T1000 (cell line): ENCODE measurements at regions not wholly inside any gene's neighbourhood (a gene's known extent, or its start where the extent isn't known, plus 50 kb on each side); places are given as distances from the start of the nearest gene placed in this dataset.
"Not testable (repeated sequence)": the region's sequence is repeated elsewhere in the genome, so short reads cannot be mapped to it uniquely, and the experiment has no call there.

Experiments used
- DNase-seq: peaks from one replicate; lab custom pipeline; 2025; ENCODE audit warnings: mixed read lengths; lab: John Stamatoyannopoulos, UW

DNA sequence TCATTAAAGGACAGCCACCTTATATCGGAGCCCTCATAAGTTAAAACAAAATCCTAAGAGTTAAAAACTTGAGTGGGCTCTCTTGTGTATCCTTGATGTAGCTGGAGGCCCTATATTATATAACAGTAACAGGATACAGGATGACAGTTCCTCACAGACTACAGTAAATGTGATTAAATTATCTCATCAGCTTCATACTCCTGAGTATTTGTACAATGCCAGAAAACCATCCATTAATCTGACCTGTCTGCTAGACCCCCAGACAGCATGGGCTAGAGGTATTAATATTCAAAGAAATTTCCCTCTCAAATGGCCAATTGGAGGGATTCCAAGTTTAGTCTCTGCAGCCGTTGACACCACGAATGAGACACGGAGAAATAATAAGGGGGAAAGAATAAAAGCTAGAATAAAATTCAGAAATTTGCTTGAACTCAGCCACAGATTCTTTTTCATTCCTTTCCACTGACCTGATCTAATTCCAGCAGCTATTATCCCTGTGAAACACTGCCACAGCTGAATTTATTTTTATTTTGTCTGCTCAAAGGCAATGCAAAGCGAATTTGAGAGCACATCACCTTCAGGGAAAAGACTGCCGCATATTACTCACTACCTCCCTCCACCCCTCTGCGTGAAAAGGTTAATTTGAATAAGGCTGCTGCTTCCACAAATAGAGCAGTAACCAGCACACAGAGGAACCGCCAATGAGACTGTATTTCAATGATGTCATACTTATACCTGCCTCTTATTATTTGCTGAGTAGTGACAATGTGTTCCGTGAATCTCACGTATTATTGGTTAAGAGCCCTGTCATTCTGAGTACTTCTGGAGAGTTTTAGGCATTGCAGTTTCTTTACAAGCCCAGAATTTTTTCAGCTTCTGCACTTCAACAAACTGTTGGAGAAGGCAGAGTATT is 155.9 kb upstream of the KLF12 start:
- no peak for DNase-seq

DNA sequence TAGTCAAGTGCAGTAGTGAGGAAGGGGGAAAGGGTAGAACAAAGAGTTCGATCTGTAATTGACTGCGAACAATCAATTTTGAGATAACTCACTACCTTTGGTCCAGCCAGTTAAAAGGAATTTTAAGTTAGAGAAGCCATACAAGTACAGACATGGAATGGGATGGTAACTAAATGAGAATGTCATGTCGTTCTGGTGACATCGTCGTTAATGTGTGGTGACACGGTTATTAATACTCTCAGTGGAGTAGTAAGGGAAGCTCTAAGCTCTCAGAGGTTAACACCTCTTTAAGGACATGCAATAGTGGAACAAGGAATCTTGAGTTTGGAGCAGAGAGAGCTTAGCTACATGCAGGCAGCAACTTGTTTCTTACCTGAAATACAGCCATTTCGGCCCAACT is 154.9 kb upstream of the KLF12 start:
- no peak for DNase-seq

DNA sequence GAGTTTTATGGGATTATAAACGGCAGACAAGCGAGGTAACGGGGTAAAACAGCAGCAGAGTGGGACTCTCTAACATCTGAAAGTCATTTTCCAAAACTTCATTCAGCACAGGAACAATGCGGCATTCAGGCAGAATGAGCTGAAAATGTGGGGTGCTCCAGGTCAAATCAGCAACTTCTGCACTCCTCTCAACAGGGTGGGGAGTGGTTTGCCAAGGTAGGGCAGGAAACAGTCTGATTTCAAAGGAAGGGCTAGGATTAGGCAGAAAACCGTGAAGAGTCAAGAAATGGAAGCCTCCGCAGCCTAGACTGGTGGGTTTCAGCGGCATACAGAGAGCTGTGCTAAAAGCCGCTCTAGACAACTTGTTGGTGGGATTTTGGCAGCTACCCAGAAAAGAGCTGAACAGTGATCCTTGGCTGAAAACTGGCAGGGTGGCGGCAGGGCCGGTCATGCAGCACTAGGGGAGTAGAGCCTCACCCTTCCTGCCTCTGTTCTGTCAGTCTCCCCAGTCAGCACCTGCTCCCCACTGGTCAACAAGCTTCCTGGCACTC is 154.2 kb upstream of the KLF12 start:
- DNase-seq: no peak

DNA sequence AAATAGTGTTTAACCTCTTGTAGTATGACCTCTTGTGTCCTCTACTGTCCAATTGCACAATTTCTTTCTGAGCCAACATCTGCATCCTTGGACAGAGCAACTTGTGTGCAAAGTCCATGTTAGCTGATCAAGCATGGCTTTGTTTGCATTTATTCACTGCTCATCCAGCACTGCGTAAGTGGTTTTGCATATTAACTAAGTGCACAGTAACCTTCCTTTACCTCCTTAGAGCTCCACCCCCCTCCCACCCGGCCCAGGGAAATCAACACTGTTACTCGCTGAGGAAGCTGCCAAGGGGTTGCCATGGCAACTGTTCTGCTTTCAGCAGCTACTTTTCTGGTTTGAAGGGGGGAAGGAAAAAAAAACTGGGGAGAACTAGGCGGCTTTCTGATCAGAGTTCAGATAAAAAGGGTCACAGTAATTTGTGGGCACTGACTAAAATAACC is 153.5 kb upstream of the KLF12 start:
- no peak for DNase-seq

DNA sequence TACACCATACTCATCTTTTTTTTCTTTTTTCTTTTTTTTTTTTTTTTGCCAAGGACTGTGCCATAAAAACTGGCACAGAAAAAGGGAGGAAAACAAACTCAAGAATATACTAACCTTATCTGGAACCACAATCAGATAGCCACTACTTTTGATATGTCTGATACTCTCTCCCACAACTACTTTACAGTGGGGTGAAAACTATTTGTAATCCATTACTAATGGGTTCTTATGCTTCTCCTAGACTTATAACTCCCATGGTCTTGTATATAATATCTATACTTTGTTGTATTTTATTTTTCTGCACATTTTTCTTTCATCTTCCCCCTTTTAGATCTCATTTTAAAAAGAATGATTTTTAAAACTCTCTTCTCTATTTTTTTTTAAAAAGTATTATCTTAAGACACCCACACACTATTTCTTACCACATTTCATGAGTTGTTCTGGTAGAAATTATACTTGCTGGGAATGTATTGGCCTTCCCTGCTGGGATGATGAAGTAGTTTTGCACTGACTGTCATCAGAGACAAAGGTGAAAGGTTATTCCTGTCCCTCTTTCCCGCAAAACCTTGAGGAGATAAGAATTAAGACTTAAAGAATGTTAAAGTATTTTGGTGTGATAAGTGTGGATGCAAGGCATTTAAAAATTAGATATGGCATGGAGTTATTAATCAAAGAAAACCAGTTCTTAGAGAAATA is 146.7 kb upstream of the KLF12 start:
- no peak for DNase-seq

DNA sequence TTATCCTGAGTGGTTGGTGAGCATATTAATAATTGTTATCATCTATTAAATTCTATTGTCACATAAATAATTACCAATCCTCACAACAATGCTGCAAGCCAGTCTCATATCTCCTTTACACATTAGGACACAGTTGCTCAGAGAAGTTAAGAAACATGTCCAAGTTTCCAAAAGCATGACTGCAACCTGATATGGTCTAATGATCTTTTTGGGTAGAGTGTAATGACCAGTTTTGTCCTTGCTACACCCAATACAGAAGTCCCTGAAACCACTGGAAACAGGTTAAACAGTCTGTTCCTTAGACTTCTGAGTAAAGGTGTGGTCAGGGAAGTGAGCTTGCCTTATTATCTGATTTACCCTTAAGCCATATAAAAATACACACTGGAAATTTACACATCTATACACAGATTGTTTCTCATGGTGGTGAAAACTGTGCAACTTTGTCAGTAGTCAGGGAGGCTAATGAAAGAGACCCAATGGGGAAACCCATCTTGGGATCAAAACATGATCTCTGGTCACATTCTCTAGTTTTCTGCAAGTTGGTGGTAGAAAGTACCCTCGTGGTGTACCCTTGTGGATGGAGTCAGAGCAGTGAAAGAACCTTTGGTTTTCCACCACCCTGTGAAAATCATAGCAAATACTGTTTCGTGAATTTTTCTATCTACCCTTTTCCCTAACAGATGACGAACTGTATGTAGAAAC is 146.0 kb upstream of the KLF12 start:
- DNase-seq: no peak

DNA sequence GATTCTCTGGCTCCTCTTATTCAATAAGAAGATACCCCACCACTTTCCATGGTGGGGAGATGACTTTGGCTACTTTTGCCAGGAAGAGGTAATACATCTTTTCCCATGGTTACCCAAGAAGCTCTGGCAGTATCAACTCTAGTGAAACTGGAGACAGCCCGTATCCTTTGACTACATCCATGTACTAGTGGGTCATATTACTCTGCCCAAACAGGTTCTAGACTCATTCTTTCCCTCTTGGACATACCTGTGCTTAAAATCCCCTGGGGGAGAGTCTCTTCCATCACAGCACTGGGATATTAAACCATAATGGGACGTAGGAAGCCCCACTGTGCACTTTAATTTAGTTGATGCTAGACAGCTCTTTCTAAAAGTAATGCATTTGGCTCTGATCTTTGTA is 144.7 kb upstream of the KLF12 start:
- DNase-seq: no peak

DNA sequence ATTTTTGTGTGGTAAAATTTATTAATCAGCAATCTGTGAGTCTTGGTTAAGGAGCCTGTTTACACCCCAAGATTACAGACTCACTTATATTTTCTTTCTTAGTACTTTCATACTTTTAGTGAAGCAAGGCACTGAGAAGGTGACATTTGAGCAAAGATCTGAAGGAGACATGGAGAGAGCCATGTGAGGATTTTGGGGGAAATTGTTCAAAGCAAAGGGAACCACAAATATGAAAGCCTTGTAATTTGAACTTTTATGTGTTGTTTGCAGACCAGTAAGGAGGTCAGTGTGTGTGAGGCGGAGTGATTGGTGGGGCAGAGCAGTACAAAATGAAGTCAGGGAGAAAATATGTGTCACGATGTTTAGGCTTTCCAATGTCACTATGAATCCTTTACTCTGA is 140.7 kb upstream of the KLF12 start:
- DNase-seq: no peak

DNA sequence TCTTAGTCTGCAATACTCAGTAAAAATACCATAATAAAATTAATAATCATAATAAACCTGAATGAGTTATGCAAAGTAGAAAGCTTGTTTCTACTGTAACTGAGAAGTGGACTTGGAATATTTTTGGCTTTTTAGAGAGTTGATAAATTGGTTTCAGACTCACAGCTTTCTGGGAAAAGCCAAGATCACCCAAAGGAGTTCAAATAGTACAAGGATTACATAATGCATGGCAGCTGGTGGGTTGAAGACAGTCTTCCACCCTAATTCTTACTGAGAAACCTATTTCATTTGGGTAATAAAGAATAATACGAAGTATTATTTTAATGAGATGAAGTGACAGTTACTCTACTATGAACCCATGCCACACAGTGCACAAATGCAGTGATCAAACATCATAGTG is 139.4 kb upstream of the KLF12 start:
- no peak for DNase-seq

DNA sequence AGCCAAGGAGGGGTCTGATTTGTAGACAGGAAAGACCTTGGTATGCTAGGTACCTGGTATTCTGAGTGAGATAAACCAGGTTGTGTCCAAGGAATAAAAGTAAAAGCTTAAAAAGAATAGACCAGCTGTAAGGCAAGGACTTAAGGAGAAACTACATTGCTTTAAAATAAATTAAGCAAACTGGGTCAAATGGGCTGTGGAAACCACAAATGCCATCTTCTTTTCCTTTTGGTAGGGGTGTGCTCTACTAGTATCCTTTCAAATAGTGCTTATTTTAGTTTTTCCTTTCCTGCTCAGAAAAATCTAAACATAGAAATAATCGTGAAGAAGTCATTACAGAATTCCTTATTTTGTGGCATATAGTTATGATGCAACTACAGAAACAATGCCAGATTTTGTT is 138.6 kb upstream of the KLF12 start:
- no peak for DNase-seq

DNA sequence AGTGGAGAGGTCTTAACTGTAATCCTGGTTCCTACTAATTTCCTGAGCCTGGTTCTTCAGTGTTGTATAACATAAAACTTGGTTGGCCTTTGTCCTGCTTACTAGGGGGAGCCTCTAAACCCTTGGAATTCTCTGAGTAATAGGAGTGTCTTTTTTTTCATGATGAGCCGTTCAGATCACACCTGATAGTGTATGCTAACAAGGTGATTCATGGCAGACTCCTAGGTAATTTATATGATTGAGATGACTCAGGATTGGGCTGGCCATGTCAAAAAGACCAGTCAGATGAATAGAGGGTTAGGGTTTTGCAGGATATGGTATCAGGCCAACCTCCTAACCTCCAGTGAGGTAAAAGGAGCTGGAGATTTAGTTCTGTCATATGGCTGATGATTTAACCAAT is 135.8 kb upstream of the KLF12 start:
- DNase-seq: no peak

DNA sequence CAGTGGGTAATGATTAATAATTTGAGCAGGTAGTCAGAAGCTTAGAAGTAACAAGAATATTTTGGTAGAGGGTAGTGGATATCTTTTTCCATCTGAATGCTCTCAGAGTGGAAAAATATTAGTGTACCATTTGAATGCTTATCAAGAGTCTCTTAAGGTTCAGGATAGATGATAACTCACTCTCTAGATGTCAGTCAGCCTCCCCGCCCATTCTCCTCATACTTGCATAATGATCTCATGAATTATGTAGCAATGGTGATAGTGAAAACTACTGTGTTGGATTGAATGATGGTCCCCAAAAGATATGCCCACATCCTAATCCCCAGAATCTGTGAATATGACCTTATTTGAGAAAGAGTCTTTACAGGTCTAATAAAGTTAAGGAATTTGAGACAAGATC is 132.7 kb upstream of the KLF12 start:
- no peak for DNase-seq

DNA sequence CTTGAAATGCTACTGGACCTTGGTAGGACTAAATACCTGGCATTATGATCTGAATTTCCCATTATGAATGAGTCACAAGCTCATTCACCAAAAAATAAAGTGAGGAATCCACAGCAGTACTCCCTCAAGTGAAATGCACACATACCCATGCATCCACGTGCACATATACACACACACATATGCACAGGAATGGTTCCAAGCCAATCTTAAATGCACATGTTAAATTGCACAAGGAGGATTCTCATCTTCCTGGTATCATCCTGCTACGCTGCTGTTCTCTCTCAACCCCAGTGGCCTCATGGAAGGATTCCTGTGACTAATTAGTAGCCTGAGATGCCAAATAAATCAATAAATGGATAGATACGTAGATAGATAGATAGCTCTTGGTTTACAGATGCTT is 132.1 kb upstream of the KLF12 start:
- no peak for DNase-seq

DNA sequence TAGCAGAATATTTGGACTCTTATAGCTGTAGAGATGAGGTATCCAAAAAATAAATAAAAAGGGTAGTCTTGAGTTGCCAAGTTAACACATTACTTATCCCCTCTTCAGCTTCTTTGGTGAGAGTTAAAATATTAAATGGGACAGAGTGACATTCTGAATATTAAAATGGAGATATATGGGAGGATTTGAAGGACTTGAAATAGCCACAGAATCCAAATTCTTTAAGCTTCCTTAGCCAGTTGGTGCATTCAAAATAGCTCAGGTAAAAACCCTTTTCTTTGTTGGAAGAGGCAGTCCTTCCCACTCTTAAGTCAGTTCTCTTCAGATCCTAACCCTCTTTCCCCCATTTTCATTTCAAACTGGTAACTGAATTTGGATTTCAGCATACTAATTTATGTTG is 130.1 kb upstream of the KLF12 start:
- no peak for DNase-seq

DNA sequence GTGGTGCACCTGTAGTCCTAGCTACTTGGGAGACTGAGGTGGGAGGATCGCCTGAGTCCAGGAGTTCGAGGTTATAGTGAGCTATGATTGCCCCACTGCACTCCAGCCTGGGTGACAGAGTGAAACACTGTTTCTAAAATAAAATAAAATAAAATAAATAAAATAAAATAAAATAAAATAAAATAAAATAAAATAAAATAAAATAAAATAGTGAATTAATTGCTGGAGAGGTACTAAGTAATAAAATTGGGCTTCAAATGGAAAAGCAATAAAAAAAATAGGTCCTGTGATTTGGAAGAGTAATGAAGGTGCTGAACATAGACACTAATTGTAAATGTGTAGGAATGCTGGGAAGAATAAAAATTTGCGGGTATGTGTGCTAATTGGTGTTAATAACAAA is 126.2 kb upstream of the KLF12 start:
- not testable (repeated sequence) for DNase-seq

DNA sequence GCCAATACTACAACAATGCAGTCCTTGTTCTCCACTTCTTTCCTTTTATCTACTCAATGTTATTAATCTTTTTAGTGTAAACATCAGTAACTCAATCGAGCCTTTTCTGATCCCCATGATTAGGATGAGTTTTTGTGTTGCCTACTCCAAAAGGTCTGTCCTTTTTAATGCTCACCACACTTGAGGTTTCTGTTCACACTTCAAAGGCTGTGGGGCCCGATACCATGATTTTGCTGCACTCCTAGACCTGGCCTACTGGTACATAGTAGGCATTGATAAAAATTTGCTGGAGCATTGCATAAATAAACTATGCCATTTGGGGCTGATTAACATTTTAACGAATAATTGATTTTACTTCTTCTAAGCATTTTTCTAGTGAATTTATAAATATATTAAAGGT is 125.4 kb upstream of the KLF12 start:
- no peak for DNase-seq

DNA sequence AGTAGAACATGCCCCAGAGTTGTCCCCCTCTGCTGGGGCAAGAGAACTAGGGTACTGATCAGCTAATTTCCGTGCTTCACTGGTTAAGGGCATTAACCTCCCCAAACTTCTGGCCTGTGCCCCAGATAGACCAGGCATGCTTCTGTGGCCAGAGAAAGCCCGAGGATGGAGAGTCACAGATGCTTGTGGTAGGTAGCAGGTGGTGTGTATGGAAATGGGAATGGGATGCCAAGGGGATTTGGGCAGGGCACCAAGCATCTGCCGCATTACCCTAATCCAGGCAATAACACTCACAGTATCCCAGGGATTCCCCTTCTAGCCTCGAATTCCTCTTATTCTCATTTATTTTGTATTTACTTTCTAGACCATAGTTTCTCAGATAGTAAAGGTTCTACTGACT is 124.8 kb upstream of the KLF12 start:
- DNase-seq: no peak

DNA sequence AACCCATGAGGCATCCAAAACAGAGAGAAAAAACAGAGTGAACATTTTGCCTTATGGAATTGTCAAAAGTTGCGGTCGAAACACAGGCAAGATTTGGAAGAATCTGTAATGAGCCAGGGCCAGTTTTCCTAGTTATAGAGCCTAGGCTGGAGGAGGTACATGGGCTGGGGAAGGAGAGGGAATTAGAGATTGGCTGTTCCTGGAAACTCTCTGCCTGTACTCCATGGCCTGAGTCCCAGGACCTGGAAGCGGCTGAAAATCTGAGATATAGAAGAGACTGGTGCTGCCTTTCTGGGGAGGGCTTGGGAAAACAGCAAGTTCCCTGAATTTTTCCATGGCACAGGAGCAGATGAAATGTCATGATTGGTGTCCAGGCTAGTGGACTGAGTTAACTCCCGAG is 122.8 kb upstream of the KLF12 start:
- no peak for DNase-seq

DNA sequence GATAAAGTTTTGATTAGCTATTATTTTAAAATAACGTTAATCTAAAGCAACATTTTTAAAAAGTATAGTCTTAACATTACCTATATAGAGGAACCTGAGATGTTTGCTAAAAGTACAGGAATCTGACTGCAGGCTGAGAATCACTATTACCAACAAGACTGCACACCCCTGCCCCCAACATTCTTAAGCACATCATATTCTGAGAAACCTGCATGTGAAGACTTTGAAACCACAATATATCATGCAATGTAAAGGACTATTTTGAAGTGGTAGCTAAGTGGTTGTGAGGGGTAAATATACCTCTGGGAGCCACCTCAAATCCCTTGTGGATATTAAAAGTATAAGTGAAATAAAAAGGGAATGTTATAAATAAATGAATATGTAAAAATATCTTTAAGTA is 119.0 kb upstream of the KLF12 start:
- DNase-seq: no peak

DNA sequence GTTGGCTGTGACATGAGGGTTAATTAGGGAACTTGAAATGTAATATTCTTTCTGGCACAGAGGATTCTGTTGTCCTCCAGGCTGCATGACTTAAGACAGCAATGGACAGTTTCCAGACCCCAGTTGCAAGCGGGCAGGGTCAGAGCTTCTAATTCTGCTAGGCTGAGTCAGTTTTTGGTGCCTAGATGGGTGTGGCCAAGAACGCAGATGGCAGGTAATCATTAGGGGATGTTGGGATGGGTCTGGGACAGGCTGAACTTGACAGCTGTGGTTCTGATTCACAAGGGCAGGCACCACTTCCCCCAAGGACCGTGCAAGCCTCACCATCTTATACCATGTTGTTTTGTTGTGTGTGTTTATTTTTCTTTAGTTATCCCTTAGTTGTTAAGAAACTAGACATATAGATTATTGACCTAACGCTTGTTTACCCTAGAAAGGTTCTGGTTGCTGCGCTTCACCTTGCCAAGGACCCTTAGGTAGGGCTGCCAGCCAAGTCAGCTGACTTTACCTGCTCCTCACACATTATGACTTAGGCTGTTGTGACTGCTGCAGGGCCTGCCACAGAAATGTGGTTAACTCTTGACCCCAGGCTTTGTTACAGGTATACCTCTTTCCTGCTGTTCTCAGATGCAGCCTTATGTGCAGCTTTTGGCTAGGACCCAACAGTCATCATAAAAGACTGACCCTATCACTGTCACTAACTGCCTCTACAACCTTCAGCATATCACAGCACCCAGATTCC is 117.7 kb upstream of the KLF12 start:
- no peak for DNase-seq

DNA sequence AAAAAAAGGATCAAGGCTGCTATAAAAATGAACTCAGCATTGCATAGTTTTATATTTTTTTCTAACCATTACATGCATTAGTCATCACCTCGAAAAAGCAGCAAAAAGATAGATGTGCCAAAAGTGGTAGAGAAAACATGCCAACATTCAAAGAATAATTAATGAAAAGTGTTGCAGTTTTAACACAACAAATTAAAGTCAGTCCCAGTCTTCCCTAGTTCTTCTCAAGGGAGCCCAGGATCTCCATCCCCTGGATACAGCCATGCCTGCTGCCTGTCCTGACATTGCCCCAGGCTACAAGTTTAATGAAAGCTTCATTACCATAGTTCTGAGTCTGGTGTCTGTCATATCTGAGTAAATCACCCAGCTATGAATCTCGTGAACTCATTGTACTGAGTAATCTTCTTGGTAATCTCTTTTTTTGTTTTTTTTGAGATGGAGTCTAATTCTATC is 116.6 kb upstream of the KLF12 start:
- no peak for DNase-seq

DNA sequence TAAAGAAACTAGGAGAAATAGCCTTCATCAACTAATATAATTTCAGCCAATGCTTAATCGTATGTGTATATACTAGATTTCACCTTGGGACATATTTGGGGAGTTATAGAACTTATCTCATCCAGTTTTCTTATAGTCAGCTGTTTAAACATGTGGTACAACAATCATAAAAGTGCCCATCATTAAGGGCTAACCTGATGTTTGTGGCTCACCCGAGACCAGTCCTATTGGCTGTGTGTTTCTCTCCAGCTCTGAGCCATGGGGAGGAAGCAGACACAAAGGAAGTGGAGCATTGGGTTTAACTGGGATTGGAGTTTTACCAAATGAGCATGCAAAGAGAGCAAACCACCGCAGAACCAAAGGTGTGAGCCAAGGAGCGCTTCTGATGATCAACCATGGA is 114.3 kb upstream of the KLF12 start:
- no peak for DNase-seq
